Activated CD4-positive, alpha-beta T cell treated with anti-CD3 and anti-CD28 coated beads for 36 hours (primary cell): ENCODE measurements at regions not wholly inside any gene's neighbourhood (a gene's known extent, or its start where the extent isn't known, plus 50 kb on each side); places are given as distances from the start of the nearest gene placed in this dataset.
"Not testable (repeated sequence)": the region's sequence is repeated elsewhere in the genome, so short reads cannot be mapped to it uniquely, and the experiment has no call there.

Experiments
- ATAC-seq: fragments of 200-7000 bp; cut with Tn5 transposase; one replicate; pipeline ENCODE4 v1.10.0; 2021; ENCODE audit warnings: mild to moderate bottlenecking, moderate library complexity
- CTCF ChIA-PET: fragments of 350-600 bp; sonication (Branson Sonifier 250); formaldehyde crosslinking; loops from one replicate; lab custom pipeline; 2021; ENCODE audit warnings: antibody characterized with exemption; lab: Charles Lee
- POLR2A ChIA-PET: fragments of 350-600 bp; sonication (Branson Sonifier 250); formaldehyde crosslinking; loops from one replicate; lab custom pipeline; 2021; ENCODE audit warnings: antibody characterized with exemption, inconsistent platforms; lab: Charles Lee
- DNase-seq: peaks from one replicate; pipeline ENCODE4 v3.0.0-alpha.2; 2020
- H3K27ac Mint-ChIP-seq: one replicate; pipeline ENCODE4 v1.8.0; 2021; ENCODE audit warnings: mixed read lengths
- H3K27me3 Mint-ChIP-seq: one replicate; pipeline ENCODE4 v1.8.0; 2021; ENCODE audit warnings: mixed read lengths
- H3K36me3 Mint-ChIP-seq: one replicate; pipeline ENCODE4 v1.8.0; 2021; ENCODE audit warnings: low read depth, mixed read lengths
- H3K4me1 Mint-ChIP-seq: one replicate; pipeline ENCODE4 v1.8.0; 2021; ENCODE audit warnings: mixed read lengths
- H3K4me3 Mint-ChIP-seq: one replicate; pipeline ENCODE4 v1.8.0; 2021; ENCODE audit warnings: mild to moderate bottlenecking, moderate library complexity, mixed read lengths
- H3K9me3 Mint-ChIP-seq: one replicate; pipeline ENCODE4 v1.8.0; 2021; ENCODE audit warnings: low read depth, mixed read lengths
- intact Hi-C, 2 experiments: fragments of 100-400 bp; cut with DNase I in 1 of 2; cut with micrococcal nuclease in 1 of 2; formaldehyde crosslinking; loops; one replicate each; pipeline versions ENCODE4 v1.14.2 to v1.15.1; 2022 to 2024; cut with DNase I, micrococcal nuclease

- Mint-ChIP-seq H3K9me3 (no peaks in the 10 kb centered on the region), H3K4me3 (no peak overlapping the region), H3K27me3 (no peaks in the 10 kb centered on the region), H3K36me3 (no peaks in the 10 kb centered on the region), H3K27ac (no peak overlapping the region), H3K4me1 (peaks cover 3% of the 10 kb centered on the region)
- DNase-seq (no peak), ATAC-seq (no peak)
- ChIA-PET CTCF (interaction anchor here (0.6 to 6.9 kb wide), 2 partner anchors 126 to 265 kb away, joined by 3 to 109 read pairs; partner anchors contain the start of gene NOG), POLR2A (no interaction called here)
- intact Hi-C loops = loop anchor here in 1 of 2 experiments (5.0 kb wide), 1 partner anchor 591 kb away; no protein-coding TSS in a partner anchor
Measured at GRCh38 chr17:56718515-56718914, 115.2 kb downstream of the C17orf67 start.

GRCh38 chr17:56723421-56723820 is 110.3 kb downstream of the C17orf67 start:
- DNase-seq = no peak
- H3K27ac Mint-ChIP-seq = no peak overlapping the region
- H3K4me1 Mint-ChIP-seq = peaks cover 3% of the 10 kb centered on the region
- H3K36me3 Mint-ChIP-seq = no peaks in the 10 kb centered on the region
- H3K4me3 Mint-ChIP-seq = no peak overlapping the region
- H3K27me3 Mint-ChIP-seq = no peaks in the 10 kb centered on the region
- H3K9me3 Mint-ChIP-seq = no peaks in the 10 kb centered on the region
- intact Hi-C loops = no loop called here
- no peak for ATAC-seq
- CTCF ChIA-PET = interaction anchor here (0.9 to 2.9 kb wide), 6 partner anchors 8 to 224 kb away, joined by 3 to 23 read pairs (median 4); partner anchors contain the start of gene NOG
- POLR2A ChIA-PET = interaction anchor here (0.5 kb wide), 1 partner anchor 305 kb away, joined by 7 read pairs; no protein-coding TSS in a partner anchor

- Mint-ChIP-seq H3K4me3 (no peak overlapping the region), H3K9me3 (no peaks in the 10 kb centered on the region), H3K36me3 (no peaks in the 10 kb centered on the region), H3K27me3 (no peaks in the 10 kb centered on the region), H3K27ac (no peak overlapping the region), H3K4me1 (no peaks in the 10 kb centered on the region)
- DNase-seq (no peak), ATAC-seq (no peak)
- CTCF ChIA-PET = interaction anchor here (0.7 to 2.9 kb wide), 3 partner anchors 9 to 131 kb away, joined by 3 to 23 read pairs (median 5); partner anchors contain the start of gene NOG
- intact Hi-C loops = no loop called here
- POLR2A ChIA-PET = no interaction called here
Measured at GRCh38 chr17:56724664-56725063, 109.1 kb downstream of the C17orf67 start.

GRCh38 chr17:56725144-56725543 is 108.6 kb downstream of the C17orf67 start:
- ChIA-PET POLR2A (no interaction called here), CTCF (interaction anchor here (0.7 to 2.9 kb wide), 2 partner anchors 9 to 49 kb away, joined by 3 to 23 read pairs; no protein-coding TSS in a partner anchor)
- DNase-seq (no peak), ATAC-seq (no peak)
- Mint-ChIP-seq H3K9me3 (no peaks in the 10 kb centered on the region), H3K27me3 (no peaks in the 10 kb centered on the region), H3K27ac (no peak overlapping the region), H3K4me1 (no peaks in the 10 kb centered on the region), H3K36me3 (no peaks in the 10 kb centered on the region), H3K4me3 (no peak overlapping the region)
- intact Hi-C loops = no loop called here

GRCh38 chr17:56727876-56728617 is 105.7 kb downstream of the C17orf67 start:
- intact Hi-C loops = no loop called here
- Mint-ChIP-seq H3K27ac (no peak overlapping the region), H3K4me3 (no peak overlapping the region), H3K36me3 (no peaks in the 10 kb centered on the region), H3K4me1 (no peaks in the 10 kb centered on the region), H3K9me3 (no peaks in the 10 kb centered on the region), H3K27me3 (peaks cover 2% of the 10 kb centered on the region)
- ChIA-PET POLR2A (no interaction called here), CTCF (interaction anchor here (0.9 kb wide), 1 partner anchor 12 kb away, joined by 4 read pairs; no protein-coding TSS in a partner anchor)
- ATAC-seq (peak; percentile 74), DNase-seq (peak; percentile 18)

GRCh38 chr17:56731096-56731495 is 102.6 kb downstream of the C17orf67 start:
- DNase-seq, H3K4me1 Mint-ChIP-seq, POLR2A ChIA-PET, ATAC-seq, H3K9me3 Mint-ChIP-seq, intact Hi-C loops, H3K27ac Mint-ChIP-seq, H3K27me3 Mint-ChIP-seq, H3K4me3 Mint-ChIP-seq, H3K36me3 Mint-ChIP-seq: not testable (repeated sequence)
- CTCF ChIA-PET = interaction anchor here (0.7 kb wide), 1 partner anchor 15 kb away, joined by 3 read pairs; no protein-coding TSS in a partner anchor

GRCh38 chr17:56733833-56734232 is 99.9 kb downstream of the C17orf67 start:
- CTCF ChIA-PET = interaction anchor here (0.6 kb wide), 1 partner anchor 135 kb away, joined by 4 read pairs; no protein-coding TSS in a partner anchor
- no peaks in the 10 kb centered on the region for H3K9me3 Mint-ChIP-seq
- H3K27me3 Mint-ChIP-seq = peaks cover 2% of the 10 kb centered on the region
- POLR2A ChIA-PET = no interaction called here
- ATAC-seq = no peak
- no peak overlapping the region for H3K4me3 Mint-ChIP-seq
- intact Hi-C loops = no loop called here
- DNase-seq = no peak
- H3K27ac Mint-ChIP-seq = no peak overlapping the region
- no peaks in the 10 kb centered on the region for H3K4me1 Mint-ChIP-seq
- no peaks in the 10 kb centered on the region for H3K36me3 Mint-ChIP-seq

GRCh38 chr17:56735842-56736241 is 97.9 kb downstream of the C17orf67 start:
- ChIA-PET POLR2A (no interaction called here), CTCF (interaction anchor here (0.8 to 1.6 kb wide), 3 partner anchors 11 to 44 kb away, joined by 3 to 12 read pairs (median 5); no protein-coding TSS in a partner anchor)
- no peaks in the 10 kb centered on the region for H3K9me3 Mint-ChIP-seq
- intact Hi-C loops = no loop called here
- no peak overlapping the region for H3K27ac Mint-ChIP-seq
- no peak overlapping the region for H3K4me3 Mint-ChIP-seq
- ATAC-seq (no peak), DNase-seq (no peak)
- peaks cover under 1% of the 10 kb centered on the region for H3K27me3 Mint-ChIP-seq
- H3K36me3 Mint-ChIP-seq = no peaks in the 10 kb centered on the region
- no peaks in the 10 kb centered on the region for H3K4me1 Mint-ChIP-seq

- no peak for ATAC-seq
- CTCF ChIA-PET = interaction anchor here (0.5 to 0.7 kb wide), 2 partner anchors 93 to 111 kb away, joined by 3 read pairs; no protein-coding TSS in a partner anchor
- intact Hi-C loops = no loop called here
Measured at GRCh38 chr17:56737421-56738161, 96.1 kb downstream of the C17orf67 start.

GRCh38 chr17:56739376-56739775 is 94.3 kb downstream of the C17orf67 start:
- no peaks in the 10 kb centered on the region for H3K9me3 Mint-ChIP-seq
- intact Hi-C loops = no loop called here
- no peaks in the 10 kb centered on the region for H3K4me1 Mint-ChIP-seq
- no peak for DNase-seq
- H3K27me3 Mint-ChIP-seq = no peaks in the 10 kb centered on the region
- ATAC-seq = no peak
- no peak overlapping the region for H3K27ac Mint-ChIP-seq
- POLR2A ChIA-PET = no interaction called here
- H3K36me3 Mint-ChIP-seq = no peaks in the 10 kb centered on the region
- CTCF ChIA-PET = interaction anchor here (0.7 to 1.1 kb wide), 2 partner anchors 42 to 611 kb away, joined by 3 to 5 read pairs; no protein-coding TSS in a partner anchor
- no peak overlapping the region for H3K4me3 Mint-ChIP-seq

More at GRCh38 chr17:56737421-56738161, 96.1 kb downstream of the C17orf67 start:
- POLR2A ChIA-PET = no interaction called here
- H3K9me3 Mint-ChIP-seq = no peaks in the 10 kb centered on the region
- no peak for DNase-seq
- H3K36me3 Mint-ChIP-seq = no peaks in the 10 kb centered on the region
- no peaks in the 10 kb centered on the region for H3K27me3 Mint-ChIP-seq
- no peak overlapping the region for H3K27ac Mint-ChIP-seq
- no peaks in the 10 kb centered on the region for H3K4me1 Mint-ChIP-seq
- H3K4me3 Mint-ChIP-seq = no peak overlapping the region

- Mint-ChIP-seq H3K36me3 (no peaks in the 10 kb centered on the region), H3K4me3 (no peak overlapping the region), H3K9me3 (no peaks in the 10 kb centered on the region), H3K27me3 (no peaks in the 10 kb centered on the region), H3K27ac (no peak overlapping the region), H3K4me1 (no peaks in the 10 kb centered on the region)
- CTCF ChIA-PET = interaction anchor here (0.7 kb wide), 1 partner anchor 611 kb away, joined by 3 read pairs; no protein-coding TSS in a partner anchor
- intact Hi-C loops = no loop called here
- ATAC-seq (no peak), DNase-seq (no peak)
- POLR2A ChIA-PET = no interaction called here
Measured at GRCh38 chr17:56739776-56740175, 93.9 kb downstream of the C17orf67 start.
